GM19239 (cell line): ENCODE measurements at regions not wholly inside any gene's neighbourhood (a gene's known extent, or its start where the extent isn't known, plus 50 kb on each side); places are given as distances from the start of the nearest gene placed in this dataset.
"Not testable (repeated sequence)": the region's sequence is repeated elsewhere in the genome, so short reads cannot be mapped to it uniquely, and the experiment has no call there.

Source experiments
- DNase-seq: peaks from one replicate; pipeline ENCODE4 v3.0.0; 2011; ENCODE audit warnings: low spot score; ENCODE audit not compliant: insufficient read length
- FAIRE-seq: peaks from 2 replicates; lab custom pipeline; 2011; peaks lifted over from hg19 to GRCh38; lab: Jason Lieb, UNC

DNA sequence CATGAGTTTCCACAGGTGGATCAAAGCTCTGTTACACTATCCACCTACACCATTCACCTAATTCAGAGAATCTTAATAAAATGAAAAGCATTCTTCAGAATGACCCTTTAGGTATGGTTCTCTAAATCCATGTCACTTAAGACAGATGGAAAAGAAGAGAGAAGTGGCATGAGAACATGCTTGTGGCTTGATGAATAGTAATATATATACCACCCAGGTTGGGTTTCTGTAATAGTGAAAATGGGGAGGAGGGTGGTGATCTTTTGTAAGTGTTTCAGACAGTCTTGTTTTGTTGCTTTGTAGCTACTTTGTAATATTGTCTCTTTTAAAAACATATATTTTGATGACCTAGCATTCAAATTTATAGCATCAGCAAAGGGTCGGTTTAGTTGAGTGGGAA is 469.8 kb downstream of the USP25 start:
- FAIRE-seq, result no peak

DNA sequence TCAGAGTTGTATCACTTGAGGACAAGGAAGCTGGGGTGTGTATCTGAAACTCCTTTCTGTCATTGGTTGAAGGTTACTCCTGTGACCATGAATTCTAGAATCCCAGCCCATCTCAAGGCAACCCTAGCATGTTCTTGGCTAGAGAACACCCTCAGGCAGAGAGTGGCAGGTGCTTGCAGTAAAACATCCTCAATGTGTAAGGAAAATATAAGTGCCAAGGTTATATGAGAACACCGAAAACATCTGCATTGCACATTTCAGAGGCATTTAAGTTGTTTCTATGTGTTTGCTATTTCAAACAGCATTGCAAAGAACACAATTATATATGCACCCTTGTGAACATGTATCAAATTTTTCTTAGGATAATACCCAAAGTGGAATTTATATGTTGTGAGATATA is 471.9 kb downstream of the USP25 start:
- no peak for FAIRE-seq
- DNase-seq, result no peak

More for the DNA sequence above, 469.8 kb downstream of the USP25 start:
- no peak for DNase-seq

DNA sequence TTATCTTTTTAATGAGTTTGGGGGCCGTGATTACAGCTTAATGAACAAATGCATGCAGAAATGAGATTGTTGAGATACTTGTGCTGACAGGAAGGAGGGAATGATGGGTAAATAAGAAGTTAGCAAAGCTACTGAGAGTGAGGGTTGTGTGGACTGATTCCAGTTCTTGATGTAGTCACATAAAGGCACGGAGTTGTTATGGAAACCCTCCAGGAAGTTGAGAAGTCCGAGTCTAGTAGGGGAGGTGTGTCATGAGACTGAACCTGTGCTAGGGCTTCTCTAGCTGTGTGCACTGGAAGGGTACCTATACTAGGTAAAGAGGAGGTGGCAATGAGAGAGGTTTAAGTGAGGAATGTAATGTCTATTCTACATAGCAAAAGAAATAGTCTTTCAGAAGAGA is 475.7 kb downstream of the USP25 start:
- DNase-seq, result no peak
- no peak for FAIRE-seq

DNA sequence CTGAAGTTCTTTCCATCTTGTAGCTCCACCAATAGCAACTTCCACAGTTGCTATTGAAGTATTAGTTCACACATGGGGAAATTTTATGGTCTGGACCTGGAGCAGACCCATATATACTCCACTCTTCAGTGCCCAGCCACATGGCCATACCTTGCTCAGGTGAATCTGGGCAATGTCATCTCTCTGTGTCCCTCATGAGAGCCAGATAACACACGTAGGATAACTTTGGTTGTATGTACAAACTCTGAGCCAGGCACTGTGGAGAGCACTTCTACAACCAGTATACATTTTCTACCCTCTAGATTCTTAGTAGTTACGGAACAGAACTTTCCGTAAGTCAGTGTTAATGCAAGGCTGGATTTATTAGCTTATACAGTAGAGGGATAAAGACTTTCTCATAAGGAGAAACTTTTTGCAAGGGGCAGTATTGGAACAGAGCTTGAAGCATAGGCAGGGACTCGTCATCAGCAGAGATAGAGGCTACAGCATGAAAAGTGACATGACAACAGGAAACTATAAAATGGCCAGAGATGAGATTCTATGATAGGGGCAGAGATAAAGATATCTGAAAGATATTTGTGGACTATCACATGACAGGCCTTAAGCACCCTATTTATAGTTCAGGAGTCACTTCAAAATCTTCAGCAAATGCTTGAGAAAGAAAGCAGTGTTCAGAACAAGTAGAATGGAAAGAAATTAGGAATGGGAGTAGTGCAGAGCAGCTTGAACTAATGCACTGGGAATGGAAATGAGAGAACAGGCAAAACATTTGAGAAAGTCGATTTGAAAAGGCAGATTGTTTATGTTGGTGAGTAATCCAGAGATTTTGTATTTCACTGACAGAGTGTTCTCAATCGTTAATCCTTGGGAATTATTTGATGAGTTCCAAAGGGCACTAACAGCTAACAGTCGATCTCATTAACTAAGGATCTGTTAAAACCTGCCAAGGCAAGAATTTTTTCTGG is 481.8 kb downstream of the USP25 start:
- DNase-seq, result no peak
- no peak for FAIRE-seq

DNA sequence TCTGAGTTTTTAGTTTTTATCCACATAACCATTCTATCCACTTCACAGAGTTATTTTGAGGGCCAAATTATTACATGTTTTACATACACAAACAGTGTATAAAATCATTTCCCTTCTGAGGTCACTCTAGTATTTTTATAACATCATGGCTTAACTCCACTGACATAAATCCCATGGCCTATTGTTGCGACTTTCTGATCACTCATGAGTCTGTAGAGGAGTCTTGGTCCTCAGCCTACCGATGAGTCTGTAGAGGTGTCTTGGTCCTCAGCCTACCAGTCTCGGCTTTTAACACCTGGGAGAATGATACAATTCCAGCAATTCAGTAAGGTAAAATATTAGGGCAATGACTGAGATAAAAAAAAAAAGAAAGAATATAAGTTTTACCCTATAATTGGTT is 483.7 kb downstream of the USP25 start:
- FAIRE-seq (no peak), DNase-seq (no peak)

DNA sequence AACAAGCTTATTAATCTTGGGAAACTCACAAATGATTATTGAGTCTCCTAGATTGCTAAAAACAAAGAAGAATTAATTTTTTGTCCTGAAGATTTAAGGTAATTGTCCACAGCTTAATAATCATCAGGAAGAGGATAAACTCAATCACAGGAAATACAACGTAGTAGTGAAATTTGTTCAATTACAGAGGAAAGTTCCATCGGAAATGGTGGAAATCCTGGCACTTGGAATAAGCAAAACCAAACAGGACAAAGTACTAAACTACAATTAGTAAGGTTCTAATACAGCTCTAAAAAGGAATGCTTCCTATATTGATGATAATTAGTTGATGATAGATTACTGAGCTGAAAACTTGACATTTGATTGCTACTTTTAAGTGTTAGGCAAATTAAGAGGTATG is 485.4 kb downstream of the USP25 start:
- FAIRE-seq (no peak), DNase-seq (no peak)

DNA sequence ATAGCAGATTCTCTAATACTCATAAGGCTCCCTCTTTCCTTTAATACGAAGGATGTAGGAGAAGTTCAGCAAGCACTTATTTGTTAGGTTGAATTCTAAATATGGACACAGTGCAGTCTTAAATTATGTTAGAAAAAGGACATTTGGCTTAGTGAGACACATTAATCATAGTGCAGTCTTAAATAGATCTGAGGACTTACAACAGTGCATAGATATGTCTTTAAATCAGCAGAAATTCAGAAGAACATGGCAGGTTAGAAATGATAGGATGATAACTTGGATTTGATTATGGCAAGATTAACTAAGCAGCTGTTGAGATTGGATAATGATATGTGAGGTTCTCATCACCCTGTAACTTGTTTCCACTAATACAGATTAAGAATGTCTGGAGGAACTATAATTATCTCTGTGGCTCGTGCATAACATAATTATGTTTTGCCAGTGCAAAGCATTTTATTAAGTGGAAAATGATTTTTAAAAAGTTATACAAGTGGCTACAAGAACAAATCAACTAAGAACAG is 485.9 kb downstream of the USP25 start:
- DNase-seq (no peak), FAIRE-seq (no peak)

DNA sequence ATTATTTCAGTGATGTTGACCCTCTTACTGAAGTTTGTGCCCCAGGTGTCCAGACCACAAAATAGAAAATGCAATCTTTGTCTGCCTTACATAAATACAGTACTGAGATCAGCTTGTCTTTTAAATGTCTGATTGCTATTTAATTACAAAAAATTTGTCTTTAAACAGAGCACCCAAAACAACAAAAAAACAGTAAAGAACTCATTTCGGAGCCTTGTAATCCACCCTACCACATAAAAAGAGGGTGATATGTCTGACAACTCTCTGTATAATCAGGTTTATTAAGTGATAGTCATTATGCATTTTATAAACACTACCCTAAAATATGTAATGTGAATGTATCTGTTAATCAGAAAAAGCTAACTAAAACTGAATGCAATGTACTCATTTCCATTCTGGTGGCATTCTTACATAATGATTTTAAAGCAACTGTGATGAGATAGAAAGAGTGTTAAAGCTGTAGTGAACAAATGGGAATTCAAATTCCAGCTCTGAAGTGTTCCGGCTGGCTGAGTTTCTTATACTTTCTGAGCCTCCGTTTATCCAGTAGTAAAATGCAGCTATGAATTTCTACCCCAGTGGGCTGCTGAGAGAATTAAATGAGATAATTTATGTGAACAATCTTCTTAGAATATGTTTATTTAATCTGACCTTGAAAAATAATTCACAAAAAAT is 486.6 kb downstream of the USP25 start:
- no peak for FAIRE-seq

DNA sequence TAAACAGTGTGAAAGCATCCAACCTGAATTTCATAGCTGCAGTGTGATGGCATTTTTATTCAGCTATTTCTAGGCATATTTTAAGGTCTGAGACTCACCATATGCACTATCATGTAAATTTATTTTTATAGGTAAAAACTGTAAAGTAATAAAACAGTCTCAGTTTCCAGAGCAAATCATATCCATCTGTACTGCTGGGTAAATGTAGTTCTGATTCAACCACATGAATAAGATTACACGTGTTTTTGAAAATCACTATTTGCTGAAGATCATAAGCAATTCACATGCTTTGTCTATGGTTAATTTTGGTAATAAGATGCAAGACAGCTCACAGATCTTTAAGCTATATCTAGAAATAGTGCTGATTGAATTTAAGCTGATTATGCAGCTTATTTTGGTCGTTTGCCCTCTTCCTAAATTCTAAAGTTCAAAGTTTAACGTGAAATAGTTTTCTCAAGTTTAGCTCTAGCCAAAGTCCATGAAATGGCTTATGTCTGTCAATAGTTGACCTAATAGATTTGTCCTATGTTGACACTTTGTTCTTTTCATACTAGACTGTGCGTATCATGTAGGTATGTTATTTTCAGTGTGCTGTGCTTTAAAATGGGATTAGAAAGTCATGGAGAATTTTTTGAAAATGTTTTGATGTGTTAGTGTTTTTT is 489.0 kb downstream of the USP25 start:
- DNase-seq (no peak), FAIRE-seq (no peak)

More for the DNA sequence above, 486.6 kb downstream of the USP25 start:
- DNase-seq, result no peak

DNA sequence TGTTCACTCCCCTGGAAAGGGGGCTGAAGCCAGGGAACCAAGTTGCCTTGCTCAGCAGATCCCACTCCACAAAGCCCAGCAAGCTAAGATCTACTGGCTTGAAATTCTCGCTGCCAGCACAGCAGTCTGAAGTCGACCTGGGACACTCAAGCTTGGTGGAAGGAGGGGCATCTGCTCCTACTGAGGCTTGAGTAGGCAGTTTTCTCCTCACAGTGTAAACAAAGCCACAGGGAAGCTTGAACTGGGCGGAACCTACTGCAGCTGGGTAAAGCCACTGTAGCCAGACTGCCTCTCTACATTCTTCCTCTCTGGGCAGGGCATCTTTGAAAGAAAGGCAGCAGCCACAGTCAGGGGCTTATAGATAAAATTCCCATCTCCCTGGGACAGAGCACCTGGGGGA is 495.0 kb downstream of the USP25 start:
- not testable (repeated sequence) for DNase-seq, FAIRE-seq

DNA sequence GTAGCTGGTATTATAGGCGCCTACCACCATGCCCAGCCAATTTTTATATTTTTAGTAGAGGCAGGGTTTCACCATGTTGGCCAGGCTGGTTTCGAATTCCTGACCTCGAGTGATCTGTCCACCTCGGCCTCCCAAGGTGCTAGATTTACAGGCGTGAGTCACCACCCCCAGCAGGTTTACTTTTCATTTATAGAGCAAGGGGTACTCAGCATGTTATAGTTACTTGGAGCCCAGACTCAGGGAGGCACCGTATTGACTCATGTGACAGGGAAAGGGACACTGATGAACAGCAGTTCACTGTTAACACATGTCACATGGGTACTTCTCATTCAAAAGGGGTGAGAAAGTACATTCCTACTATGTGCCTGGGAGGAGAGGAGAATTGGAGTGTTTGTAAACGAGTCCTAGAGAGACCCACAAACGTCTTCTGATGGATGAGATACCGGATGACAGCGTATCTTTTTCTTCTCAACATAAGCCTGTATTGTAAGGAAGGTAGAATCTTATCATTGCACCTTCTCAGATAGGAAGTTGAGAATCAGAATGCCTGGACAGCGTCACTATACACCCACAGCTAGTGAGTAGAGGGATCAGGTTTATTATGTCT is 510.0 kb downstream of the USP25 start:
- FAIRE-seq, result no peak

DNA sequence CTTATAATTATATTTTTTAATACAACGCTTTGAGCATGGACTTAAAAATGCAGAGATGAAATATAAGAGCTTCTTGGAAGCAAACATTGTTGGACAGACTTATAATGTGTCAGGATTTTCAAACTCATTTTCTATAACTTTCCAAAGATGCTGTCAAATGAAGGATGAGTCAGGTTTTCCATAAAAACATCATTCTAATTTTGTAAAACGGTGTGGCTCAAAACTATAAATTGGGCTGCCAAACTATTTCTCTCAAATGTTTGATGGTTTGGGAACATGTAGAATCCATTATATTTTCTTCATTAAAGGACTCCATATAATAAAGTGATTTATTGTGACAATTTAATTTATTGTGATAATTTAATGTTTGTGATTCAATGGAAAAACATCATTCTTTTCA is 511.2 kb downstream of the USP25 start:
- FAIRE-seq (no peak), DNase-seq (no peak)

More for the DNA sequence above, 510.0 kb downstream of the USP25 start:
- no peak for DNase-seq

DNA sequence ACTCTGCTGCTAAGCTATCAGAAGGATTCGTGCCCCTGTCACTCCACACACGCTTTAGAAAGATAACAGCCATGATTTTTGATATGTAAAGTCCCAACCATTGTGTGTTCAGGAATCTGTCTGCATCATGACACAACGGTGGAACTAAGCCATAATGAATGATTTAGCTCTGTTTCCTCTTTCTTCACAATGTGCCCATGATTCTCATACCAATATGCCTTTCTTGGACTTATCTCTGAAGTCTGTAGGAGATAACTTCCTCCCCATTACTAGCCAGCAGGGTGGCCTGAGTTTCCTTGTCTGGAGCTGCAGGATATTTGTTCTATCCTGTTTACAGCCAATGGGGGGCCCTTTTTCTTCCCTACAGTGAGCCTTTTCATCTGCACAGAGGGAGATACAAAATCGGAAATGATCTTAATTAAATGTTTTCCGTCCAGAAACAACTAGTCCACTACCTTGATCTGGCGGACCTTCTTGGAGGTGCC is 511.7 kb downstream of the USP25 start:
- DNase-seq, result no peak
- FAIRE-seq, result no peak

DNA sequence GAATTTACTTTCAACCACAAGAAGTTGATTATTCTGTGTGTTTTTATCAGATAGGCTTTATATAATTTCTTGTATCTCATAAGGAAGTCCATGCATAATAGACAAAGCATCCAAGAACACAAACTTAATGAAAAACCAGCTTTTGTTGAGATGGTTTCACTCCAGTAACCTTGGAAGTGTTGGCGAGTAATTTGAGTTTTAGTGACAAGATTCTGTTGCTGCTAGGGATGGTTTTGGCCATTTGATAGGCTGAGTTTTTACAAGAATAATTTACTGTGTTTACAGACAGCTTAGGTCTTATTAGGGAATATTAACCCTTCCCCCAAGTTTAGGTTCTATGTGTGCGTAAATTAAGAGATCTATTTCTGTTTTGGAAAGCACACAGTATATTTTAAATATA is 513.6 kb downstream of the USP25 start:
- no peak for DNase-seq
- no peak for FAIRE-seq

DNA sequence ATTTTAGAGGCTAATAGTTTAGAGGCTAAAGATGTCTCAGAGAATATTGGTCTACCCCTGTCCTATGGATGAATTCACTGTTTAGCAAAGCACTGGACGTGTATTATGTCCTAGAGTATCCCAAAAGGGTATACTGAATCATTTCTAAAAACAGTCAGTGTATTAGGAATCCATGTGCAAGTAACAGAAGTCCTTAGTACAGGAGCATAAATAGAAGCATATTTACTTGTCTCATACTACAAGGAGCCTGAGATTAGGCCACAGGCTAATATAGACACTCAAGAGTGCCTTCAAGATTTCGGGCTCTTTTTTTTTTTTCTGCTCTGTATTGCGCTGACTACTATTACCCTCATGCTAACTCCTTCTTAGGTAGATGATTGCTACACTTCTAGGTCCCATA is 518.9 kb downstream of the USP25 start:
- DNase-seq (no peak), FAIRE-seq (no peak)

DNA sequence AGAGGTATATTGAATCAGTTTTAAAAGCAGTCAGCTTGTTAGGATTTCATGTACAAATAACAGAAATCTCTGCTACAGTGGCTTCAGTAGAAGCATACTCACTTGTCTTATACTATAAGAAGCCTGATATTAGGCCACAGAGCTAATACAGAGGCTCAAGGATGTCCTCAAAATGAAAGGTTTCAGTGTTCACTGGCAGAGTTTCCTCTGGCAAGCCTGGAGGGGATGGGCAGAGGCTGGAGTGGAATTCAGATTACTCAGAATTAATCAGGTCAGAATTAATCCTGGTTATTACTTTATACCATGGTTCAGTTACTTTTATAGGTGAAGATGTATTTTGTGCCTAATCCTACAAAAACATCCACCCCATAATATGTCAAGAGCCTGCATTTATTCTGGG is 520.5 kb downstream of the USP25 start:
- DNase-seq, result no peak
- no peak for FAIRE-seq

DNA sequence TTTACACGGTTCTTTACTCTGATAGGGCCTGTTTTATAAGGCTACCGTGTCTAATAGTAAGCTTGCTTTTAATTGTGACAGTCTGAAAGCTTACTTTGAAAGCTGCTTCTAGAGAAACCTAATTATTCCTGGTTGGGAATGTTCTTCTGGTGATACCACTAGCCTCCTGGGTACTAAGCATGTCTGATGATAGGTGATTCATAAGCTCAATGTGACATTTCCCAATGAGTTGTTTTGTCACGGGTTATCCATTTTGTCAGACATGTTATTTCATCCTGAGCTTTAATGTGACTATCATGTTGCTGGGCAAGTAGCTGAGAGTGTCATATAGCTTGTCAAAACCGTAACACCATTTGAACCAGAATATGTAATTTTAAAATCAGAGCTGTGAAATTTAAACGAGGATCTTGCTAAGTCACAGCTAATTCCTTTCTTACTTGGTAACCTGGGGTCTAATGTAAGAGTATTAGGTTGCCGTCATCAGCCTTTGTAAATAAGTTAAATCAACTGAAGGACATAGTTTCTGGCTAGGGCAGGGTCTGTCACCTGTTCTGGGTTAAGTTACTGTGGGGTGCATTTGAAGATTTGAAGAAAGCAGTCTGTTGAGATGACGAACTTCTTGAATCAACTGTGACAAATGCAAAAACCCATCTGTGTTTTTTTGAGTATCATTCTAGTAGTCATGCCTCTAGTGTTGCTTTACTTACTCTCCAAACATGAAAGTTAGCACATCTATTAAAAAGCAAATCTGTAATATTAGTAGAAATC is 529.2 kb downstream of the USP25 start:
- FAIRE-seq (no peak), DNase-seq (no peak)

DNA sequence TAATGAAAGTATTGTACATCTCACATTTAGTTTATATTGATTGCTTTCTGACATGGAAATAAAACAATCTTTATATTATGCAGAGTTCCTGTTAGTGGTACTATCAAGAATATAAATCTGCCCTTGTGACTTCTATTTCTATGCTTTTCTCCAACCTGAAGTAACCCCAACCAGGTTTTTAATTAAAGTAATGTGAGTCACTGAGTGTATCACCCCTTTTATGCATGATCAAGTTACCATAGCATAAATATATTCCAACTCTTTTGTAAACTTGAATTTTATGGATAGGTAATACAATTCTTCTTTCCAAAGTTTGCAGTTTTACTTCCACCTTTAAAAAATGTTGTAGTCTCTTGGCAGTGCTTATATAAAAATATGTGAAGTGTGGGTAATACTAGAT is 532.3 kb downstream of the USP25 start:
- FAIRE-seq (no peak), DNase-seq (no peak)

DNA sequence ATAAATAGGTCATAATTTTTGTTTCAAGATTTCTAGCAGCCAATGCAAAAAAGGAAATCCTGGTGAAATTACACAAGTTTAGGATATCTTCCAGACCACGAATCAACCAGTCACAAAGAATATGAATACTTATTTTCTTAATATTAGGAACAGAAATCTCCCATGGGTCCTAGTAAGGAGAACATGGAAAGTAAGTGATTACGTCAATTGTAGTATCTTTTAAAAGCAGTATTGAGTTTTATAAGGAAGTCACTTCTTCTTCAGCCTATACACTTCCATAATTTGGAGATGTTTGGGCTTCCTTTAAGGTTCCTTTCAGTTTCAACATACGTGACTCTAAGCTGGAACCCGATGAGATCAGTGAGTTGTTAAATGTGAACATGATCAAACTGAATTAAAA is 534.5 kb downstream of the USP25 start:
- no peak for FAIRE-seq
- DNase-seq, result no peak
